GM12878 (cell line): ENCODE measurements at regions not wholly inside any gene's neighbourhood (a gene's known extent, or its start where the extent isn't known, plus 50 kb on each side); places are given as distances from the start of the nearest gene placed in this dataset.

ENCODE experiments used
- ATAC-seq: fragments of 200-7000 bp; cut with Tn5 transposase; 3 replicates; pipeline ENCODE4 v1.9.1; 2020; ENCODE audit warnings: mild to moderate bottlenecking, moderate library complexity
- BruUV-seq: library from RNA; stranded (reverse); fragments of 400-500 nt; replicated peaks from 2 replicates; lab custom pipeline; 2021; lab: Mats Ljungman, UMichigan
- CTCF ChIA-PET: fragments of 300-600 bp; sonication (Branson Sonifier 250); formaldehyde crosslinking; extraction: SDS; loops from one replicate; lab custom pipeline; 2021; ENCODE audit warnings: inconsistent platforms; lab: Yijun Ruan, JAX
- POLR2A ChIA-PET: fragments of 350-600 bp; formaldehyde crosslinking; extraction: SDS; loops from one replicate; lab custom pipeline; 2021; ENCODE audit warnings: inconsistent platforms; lab: Charles Lee
- RAD21 ChIA-PET: fragments of 300-600 bp; sonication (Branson Sonifier 250); formaldehyde crosslinking; loops from one replicate; lab custom pipeline; 2023; ENCODE audit warnings: antibody characterized with exemption; ENCODE audit not compliant: unreplicated experiment; lab: Charles Lee
- SMC1A ChIA-PET: fragments of 300-600 bp; sonication (Branson Sonifier 250); formaldehyde crosslinking; loops from one replicate; lab custom pipeline; 2023; ENCODE audit not compliant: unreplicated experiment, uncharacterized antibody; lab: Charles Lee
- DNase-seq: peaks from one replicate; pipeline ENCODE4 v3.0.0-alpha.2; 2011; ENCODE audit warnings: low read depth, low spot score
- FAIRE-seq: peaks from 3 replicates; lab custom pipeline; 2011; peaks lifted over from hg19 to GRCh38; lab: Jason Lieb, UNC
- H2AFZ ChIP-seq: 2 replicates; pipeline ENCODE4 v1.6.0; 2011; ENCODE audit warnings: low read depth, low read length, control low read depth; ENCODE audit not compliant: control insufficient read depth
- H3K27ac ChIP-seq: 2 replicates; pipeline ENCODE4 v1.5.1; 2011; ENCODE audit warnings: control low read depth; ENCODE audit not compliant: control insufficient read depth, insufficient read depth
- H3K27me3 ChIP-seq, 2 experiments: replicated peaks in 1 of 2; 2 replicates each; pipeline versions ENCODE4 v1.6.0 to v1.6.1; 2011; ENCODE audit warnings: low read length in 1 of 2; ENCODE audit not compliant: control insufficient read depth in 2 of 2, insufficient read depth in 2 of 2
- H3K36me3 ChIP-seq, 2 experiments: 2 replicates each; pipeline ENCODE4 v1.5.1; 2011; ENCODE audit warnings: low read length in 1 of 2; ENCODE audit not compliant: control insufficient read depth in 2 of 2, insufficient read depth in 2 of 2
- H3K4me1 ChIP-seq: 2 replicates; pipeline ENCODE4 v1.6.1; 2011; ENCODE audit warnings: mild to moderate bottlenecking, low read length, moderate library complexity, mixed read lengths; ENCODE audit not compliant: control insufficient read depth, insufficient read depth
- H3K4me2 ChIP-seq: 2 replicates; pipeline ENCODE4 v1.6.0; 2011; ENCODE audit warnings: control low read depth; ENCODE audit not compliant: control insufficient read depth, insufficient read depth
- H3K4me3 ChIP-seq: fragments of 200-600 bp; sonication (generic); 2 replicates; pipeline ENCODE4 v1.5.1; 2016
- H3K79me2 ChIP-seq: 2 replicates; pipeline ENCODE4 v1.6.0; 2011; ENCODE audit warnings: low read length; ENCODE audit not compliant: control insufficient read depth, insufficient read depth
- H3K9ac ChIP-seq: 2 replicates; pipeline ENCODE4 v1.8.0; 2011; ENCODE audit warnings: low read length, control low read depth, mixed read lengths; ENCODE audit not compliant: control insufficient read depth, insufficient read depth
- H3K9me3 ChIP-seq: replicated peaks from 3 replicates; pipeline ENCODE4 v1.5.1; 2011; ENCODE audit warnings: mild to moderate bottlenecking, low read length; ENCODE audit not compliant: control insufficient read depth, insufficient read depth
- H4K20me1 ChIP-seq: 2 replicates; pipeline ENCODE4 v1.6.0; 2011; ENCODE audit not compliant: control insufficient read depth, insufficient read depth
- ASH2L ChIP-seq: fragments of 300-600, 200-600 bp; sonication (generic); IDR thresholded peaks from 2 replicates; pipeline ENCODE4 v1.6.1; 2017; ENCODE audit warnings: low read depth, mild to moderate bottlenecking, borderline replicate concordance
- EED ChIP-seq: sonication (generic); IDR thresholded peaks from 2 replicates; pipeline ENCODE4 v1.6.1; 2016; ENCODE audit warnings: antibody characterized with exemption, low read depth
- HCFC1 ChIP-seq: fragments of 150-350 bp; IDR thresholded peaks from 2 replicates; pipeline ENCODE4 v1.6.1; 2014; ENCODE audit warnings: low read length
- SRF ChIP-seq, 2 experiments: IDR thresholded peaks; 2 replicates each; pipeline ENCODE4 v1.6.1; 2011; ENCODE audit warnings: low read depth in 2 of 2, low read length in 2 of 2, mild to moderate bottlenecking in 1 of 2, moderate library complexity in 1 of 2
- ZBED1 ChIP-seq: IDR thresholded peaks from 2 replicates; pipeline ENCODE4 v1.6.1; 2016; ENCODE audit warnings: borderline replicate concordance
- ZNF207 ChIP-seq: fragments of 450-650 bp; IDR thresholded peaks from 2 replicates; pipeline ENCODE4 v1.6.1; 2014; ENCODE audit warnings: antibody characterized with exemption, mild to moderate bottlenecking, borderline replicate concordance
- WGBS: methylation state at CpG from one replicate; pipeline ENCODE4 v1.1.6; 2016; ENCODE audit warnings: low lambda C conversion rate; ENCODE audit not compliant: insufficient replicate concordance, insufficient coverage; ENCODE audit errors: missing lambda C conversion rate; 5-methylcytosine and 5-hydroxymethylcytosine counted together
- in situ Hi-C: fragments of 300-500 bp; cut with MboI; formaldehyde crosslinking; loops from 9 replicates; pipeline ENCODE4 v1.14.3; 2018; ENCODE audit warnings: mixed read lengths
- intact Hi-C: fragments of 100-400 bp; cut with micrococcal nuclease; formaldehyde crosslinking; loops from one replicate; pipeline ENCODE4 v1.14.2; 2022; ENCODE audit not compliant: unreplicated experiment
- TF ChIP-seq, protein P1 (sequence below): fragments of 450-650 bp; IDR thresholded peaks from 2 replicates; pipeline ENCODE4 v1.6.1; 2014; ENCODE audit warnings: mild to moderate bottlenecking

DNA sequence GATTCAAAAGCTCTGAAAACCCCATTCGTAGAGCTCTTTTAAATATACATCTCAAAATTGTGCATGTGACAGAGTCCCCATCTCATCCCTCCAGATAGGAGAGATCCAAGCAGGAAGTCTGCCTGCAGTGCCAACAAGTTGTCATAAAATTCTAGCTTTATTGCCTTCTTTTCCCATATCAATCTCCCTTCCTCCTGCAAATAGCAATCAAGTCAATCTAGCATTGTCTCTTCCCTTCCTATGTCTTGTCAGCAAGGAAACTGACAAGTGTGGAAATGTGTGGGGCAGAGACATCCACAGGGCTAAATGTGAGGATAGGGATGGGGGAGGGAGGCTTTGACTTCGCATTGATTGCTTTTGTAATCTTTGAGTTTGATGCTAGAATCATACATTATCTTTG, 165.2 kb downstream of the C1orf94 start:
- H3K4me2 ChIP-seq: no peak overlapping the region
- RAD21 ChIA-PET: interaction anchor here (0.7 to 1.1 kb wide), 3 partner anchors 12 to 1160 kb away, joined by 3 read pairs; partner anchors contain the start of gene TRIM62
- SMC1A ChIA-PET: interaction anchor here (1.0 to 2.1 kb wide), 9 partner anchors 9 to 255 kb away, joined by 3 to 8 read pairs (median 4); no protein-coding TSS in a partner anchor
- FAIRE-seq (no peak), DNase-seq (no peak), ATAC-seq (no peak)
- H3K4me1 ChIP-seq: no peaks in the 10 kb centered on the region
- H3K79me2 ChIP-seq: no peaks in the 10 kb centered on the region
- in situ Hi-C loops (no loop called here), intact Hi-C loops (no loop called here)
- POLR2A ChIA-PET: interaction anchor here (1.9 kb wide), 1 partner anchor 23 kb away, joined by 7 read pairs; no protein-coding TSS in a partner anchor
- no peak overlapping the region for H3K9ac ChIP-seq
- no peaks in the 10 kb centered on the region for H4K20me1 ChIP-seq
- no peaks in the 10 kb centered on the region for H3K36me3 ChIP-seq
- no peak overlapping the region for H3K27ac ChIP-seq
- no peak overlapping the region for H2AFZ ChIP-seq
- 4% methylated on average over 2 of the region's 2 CpGs for WGBS
- TF ChIP-seq, protein P1, sequence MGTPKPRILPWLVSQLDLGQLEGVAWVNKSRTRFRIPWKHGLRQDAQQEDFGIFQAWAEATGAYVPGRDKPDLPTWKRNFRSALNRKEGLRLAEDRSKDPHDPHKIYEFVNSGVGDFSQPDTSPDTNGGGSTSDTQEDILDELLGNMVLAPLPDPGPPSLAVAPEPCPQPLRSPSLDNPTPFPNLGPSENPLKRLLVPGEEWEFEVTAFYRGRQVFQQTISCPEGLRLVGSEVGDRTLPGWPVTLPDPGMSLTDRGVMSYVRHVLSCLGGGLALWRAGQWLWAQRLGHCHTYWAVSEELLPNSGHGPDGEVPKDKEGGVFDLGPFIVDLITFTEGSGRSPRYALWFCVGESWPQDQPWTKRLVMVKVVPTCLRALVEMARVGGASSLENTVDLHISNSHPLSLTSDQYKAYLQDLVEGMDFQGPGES: no peak
- TF ChIP-seq SRF (IDR thresholded peaks at IDR 0.05; ENCODE audit: low read depth in 2 of 2, low read length in 2 of 2) (no peak), EED (no peak), ZNF207 (no peak), HCFC1 (no peak), ZBED1 (no peak), ASH2L (no peak)
- CTCF ChIA-PET: interaction anchor here (0.5 to 2.1 kb wide), 13 partner anchors 13 to 346 kb away, joined by 3 to 9 read pairs (median 4); no protein-coding TSS in a partner anchor
- BruUV-seq: no TSS peak
- no peak overlapping the region for H3K4me3 ChIP-seq
- no peaks in the 10 kb centered on the region for H3K9me3 ChIP-seq
- H3K27me3 ChIP-seq: no peaks in the 10 kb centered on the region; a peak in 1 of 4 replicates
